ENCODE measurements at regions not wholly inside any gene's neighbourhood (a gene's known extent, or its start where the extent isn't known, plus 50 kb on each side); places are given as distances from the start of the nearest gene placed in this dataset.

DNA sequence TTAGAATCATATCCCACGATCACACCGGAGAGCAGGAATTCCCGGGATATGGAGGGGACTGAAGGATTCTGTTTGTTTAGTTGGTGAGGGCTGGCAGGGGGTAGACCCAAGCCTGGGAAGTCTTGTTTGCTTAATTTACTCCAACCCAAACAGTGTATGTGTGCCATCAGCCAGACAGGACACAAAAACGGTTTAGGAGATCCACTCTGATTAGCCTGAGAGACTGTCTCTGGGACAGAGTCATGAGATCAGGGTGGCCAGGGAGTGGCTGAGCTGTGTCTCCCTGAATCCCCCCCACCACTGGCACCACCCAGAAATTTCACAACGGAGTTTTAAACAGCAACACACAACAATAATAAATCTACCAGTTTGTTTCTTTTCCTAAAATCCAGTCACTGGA lies 127.0 kb downstream of the RBFOX3 start:
- Histone ChIP-seq H3K9ac (ENCODE audit: control insufficient read depth, extremely low read depth, insufficient read depth, low read length) (no peak overlapping the region), H3K9me1 (ENCODE audit: control insufficient read depth, extremely low read depth, insufficient read depth, low read length) (no peaks in the 10 kb centered on the region), H3K4me2 (ENCODE audit: control insufficient read depth, extremely low read depth, insufficient read depth, low read depth, low read length) (no peak overlapping the region), H3K4me1 (ENCODE audit: control insufficient read depth, extremely low read depth, insufficient read depth, low read length) (no peaks in the 10 kb centered on the region), H3K27me3 (ENCODE audit: control insufficient read depth, extremely low read depth, insufficient read depth, low read length) (peaks cover 39% of the 10 kb centered on the region), H3K36me3 (ENCODE audit: control insufficient read depth in 2 of 2, extremely low read depth in 1 of 2, insufficient read depth in 2 of 2, low read length in 2 of 2) (no peaks in the 10 kb centered on the region), H3K79me2 (ENCODE audit: control insufficient read depth, insufficient read depth, low read length) (no peaks in the 10 kb centered on the region), H4K20me1 (ENCODE audit: control insufficient read depth, extremely low read depth, insufficient read depth, low read length) (no peaks in the 10 kb centered on the region), H3K4me3 (ENCODE audit: control insufficient read depth in 2 of 3, extremely low read depth in 1 of 3, insufficient read depth in 2 of 3, low read depth in 1 of 3, low read length in 3 of 3) (no peak overlapping the region), H3K27ac (ENCODE audit: control insufficient read depth, insufficient read depth, low read length) (no peak overlapping the region), H2AFZ (ENCODE audit: control insufficient read depth, low read length) (no peak overlapping the region), H3K9me3 (ENCODE audit: control insufficient read depth, low read depth, low read length) (no peaks in the 10 kb centered on the region)
- no peak for TF ChIP-seq EZH2 (IDR thresholded peaks at IDR 0.05; ENCODE audit: low read length)
- TF ChIP-seq, protein P1, sequence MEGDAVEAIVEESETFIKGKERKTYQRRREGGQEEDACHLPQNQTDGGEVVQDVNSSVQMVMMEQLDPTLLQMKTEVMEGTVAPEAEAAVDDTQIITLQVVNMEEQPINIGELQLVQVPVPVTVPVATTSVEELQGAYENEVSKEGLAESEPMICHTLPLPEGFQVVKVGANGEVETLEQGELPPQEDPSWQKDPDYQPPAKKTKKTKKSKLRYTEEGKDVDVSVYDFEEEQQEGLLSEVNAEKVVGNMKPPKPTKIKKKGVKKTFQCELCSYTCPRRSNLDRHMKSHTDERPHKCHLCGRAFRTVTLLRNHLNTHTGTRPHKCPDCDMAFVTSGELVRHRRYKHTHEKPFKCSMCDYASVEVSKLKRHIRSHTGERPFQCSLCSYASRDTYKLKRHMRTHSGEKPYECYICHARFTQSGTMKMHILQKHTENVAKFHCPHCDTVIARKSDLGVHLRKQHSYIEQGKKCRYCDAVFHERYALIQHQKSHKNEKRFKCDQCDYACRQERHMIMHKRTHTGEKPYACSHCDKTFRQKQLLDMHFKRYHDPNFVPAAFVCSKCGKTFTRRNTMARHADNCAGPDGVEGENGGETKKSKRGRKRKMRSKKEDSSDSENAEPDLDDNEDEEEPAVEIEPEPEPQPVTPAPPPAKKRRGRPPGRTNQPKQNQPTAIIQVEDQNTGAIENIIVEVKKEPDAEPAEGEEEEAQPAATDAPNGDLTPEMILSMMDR (optimal IDR thresholded peaks at IDR 0.05 in 1 of 3, IDR thresholded peaks at IDR 0.05 in 1 of 3, conservative IDR thresholded peaks at IDR 0.05 in 1 of 3; ENCODE audit: extremely low read depth in 1 of 3, insufficient read depth in 2 of 3, low read length in 3 of 3) = no peak
- FAIRE-seq = no peak
- dilution Hi-C loops (cut with MboI; ENCODE audit: extremely low pct_ligation_motif_present, low sequenced_read_pairs) = no loop called here
- DNase-seq (ENCODE audit: low read depth, low spot score) = no peak

DNA sequence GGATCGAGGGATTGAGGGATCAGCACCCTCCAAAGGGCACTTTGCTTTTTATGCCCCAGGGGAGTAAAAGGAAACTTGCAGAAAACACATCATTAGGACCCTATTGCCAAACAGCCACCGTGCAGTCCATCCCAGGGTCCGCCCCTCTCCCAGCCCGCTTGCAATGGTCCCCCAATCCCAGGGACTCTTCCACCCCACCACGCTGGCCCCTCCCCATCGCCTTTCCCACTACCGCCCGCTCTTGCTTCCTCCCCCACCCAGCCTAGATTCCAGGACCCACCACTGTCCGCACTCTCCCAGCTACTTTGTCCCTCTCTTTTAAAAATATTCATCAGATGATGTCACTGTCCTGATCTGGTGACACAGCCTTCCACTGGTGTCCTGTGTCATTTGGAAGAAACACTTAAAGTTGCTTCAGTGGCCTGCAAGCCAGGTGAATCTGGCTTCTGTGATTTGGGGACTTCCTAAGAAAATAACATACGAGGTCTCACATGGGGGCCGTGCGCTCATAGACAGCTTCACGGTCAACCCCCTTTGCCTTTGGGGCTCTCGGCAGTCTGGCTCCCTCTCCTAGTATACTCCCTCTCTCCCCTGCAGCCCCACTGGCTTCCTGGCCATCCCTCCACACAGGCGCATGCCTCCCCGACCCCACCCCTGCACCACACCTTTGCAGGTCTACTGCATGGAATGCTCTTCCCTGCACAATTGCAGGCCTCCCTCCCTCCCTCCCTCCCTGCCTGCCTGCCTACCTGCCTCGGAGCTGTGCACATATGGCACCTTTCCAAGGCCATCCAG lies 127.9 kb downstream of the RBFOX3 start:
- Histone ChIP-seq H3K79me2 (ENCODE audit: control insufficient read depth, insufficient read depth, low read length) (no peaks in the 10 kb centered on the region), H3K9me3 (ENCODE audit: control insufficient read depth, low read depth, low read length) (no peaks in the 10 kb centered on the region), H4K20me1 (ENCODE audit: control insufficient read depth, extremely low read depth, insufficient read depth, low read length) (no peaks in the 10 kb centered on the region), H3K27me3 (ENCODE audit: control insufficient read depth, extremely low read depth, insufficient read depth, low read length) (peaks cover 43% of the 10 kb centered on the region), H3K4me2 (ENCODE audit: control insufficient read depth, extremely low read depth, insufficient read depth, low read depth, low read length) (no peak overlapping the region), H3K4me1 (ENCODE audit: control insufficient read depth, extremely low read depth, insufficient read depth, low read length) (no peaks in the 10 kb centered on the region), H3K27ac (ENCODE audit: control insufficient read depth, insufficient read depth, low read length) (no peak overlapping the region), H2AFZ (ENCODE audit: control insufficient read depth, low read length) (no peak overlapping the region), H3K4me3 (ENCODE audit: control insufficient read depth in 2 of 3, extremely low read depth in 1 of 3, insufficient read depth in 2 of 3, low read depth in 1 of 3, low read length in 3 of 3) (no peak overlapping the region), H3K36me3 (ENCODE audit: control insufficient read depth in 2 of 2, extremely low read depth in 1 of 2, insufficient read depth in 2 of 2, low read length in 2 of 2) (no peaks in the 10 kb centered on the region), H3K9me1 (ENCODE audit: control insufficient read depth, extremely low read depth, insufficient read depth, low read length) (no peaks in the 10 kb centered on the region), H3K9ac (ENCODE audit: control insufficient read depth, extremely low read depth, insufficient read depth, low read length) (no peak overlapping the region)
- no peak for FAIRE-seq
- dilution Hi-C loops (cut with MboI; ENCODE audit: extremely low pct_ligation_motif_present, low sequenced_read_pairs) = no loop called here
- TF ChIP-seq, protein P1 (optimal IDR thresholded peaks at IDR 0.05 in 1 of 3, IDR thresholded peaks at IDR 0.05 in 1 of 3, conservative IDR thresholded peaks at IDR 0.05 in 1 of 3; ENCODE audit: extremely low read depth in 1 of 3, insufficient read depth in 2 of 3, low read length in 3 of 3) = no peak
- no peak for TF ChIP-seq EZH2 (IDR thresholded peaks at IDR 0.05; ENCODE audit: low read length)
- no peak for DNase-seq (ENCODE audit: low read depth, low spot score)

All from keratinocyte (primary cell).